Smooth muscle cell (in vitro differentiated cells): ENCODE measurements at regions not wholly inside any gene's neighbourhood (a gene's known extent, or its start where the extent isn't known, plus 50 kb on each side); places are given as distances from the start of the nearest gene placed in this dataset.

Experiments used
- DNase-seq: peaks from one replicate; lab custom pipeline; 2025; ENCODE audit not compliant: unreplicated experiment; lab: John Stamatoyannopoulos, UW
- H2AFZ ChIP-seq: fragments of 200-600 bp; sonication (generic); 2 replicates; pipeline ENCODE4 v1.6.0; 2016; ENCODE audit warnings: antibody characterized with exemption, low read depth, mild to moderate bottlenecking
- H3F3A ChIP-seq: fragments of 200-600 bp; sonication (generic); 2 replicates; pipeline ENCODE4 v1.6.0; 2017; ENCODE audit warnings: antibody characterized with exemption, low read depth
- H3K27ac ChIP-seq: fragments of 200-600 bp; sonication (generic); 2 replicates; pipeline ENCODE4 v1.5.1; 2016; ENCODE audit warnings: low read depth, mild to moderate bottlenecking
- H3K27me3 ChIP-seq: fragments of 200-600 bp; sonication (generic); 2 replicates; pipeline ENCODE4 v1.6.1; 2016; ENCODE audit warnings: low read depth, mild to moderate bottlenecking
- H3K36me3 ChIP-seq: fragments of 200-600 bp; sonication (generic); 2 replicates; pipeline ENCODE4 v1.5.1; 2016; ENCODE audit warnings: low read depth
- H3K4me1 ChIP-seq: fragments of 200-600 bp; sonication (generic); 2 replicates; pipeline ENCODE4 v1.5.1; 2016; ENCODE audit warnings: low read depth
- H3K4me2 ChIP-seq: fragments of 200-600 bp; sonication (generic); 2 replicates; pipeline ENCODE4 v1.6.0; 2016; ENCODE audit warnings: mild to moderate bottlenecking
- H3K4me3 ChIP-seq: fragments of 200-600 bp; sonication (generic); 2 replicates; pipeline ENCODE4 v1.5.1; 2016; ENCODE audit warnings: mild to moderate bottlenecking
- H3K79me2 ChIP-seq: fragments of 200-600 bp; sonication (generic); 2 replicates; pipeline ENCODE4 v1.6.0; 2016; ENCODE audit warnings: low read depth, mild to moderate bottlenecking
- H3K9ac ChIP-seq: fragments of 200-600 bp; sonication (generic); 2 replicates; pipeline ENCODE4 v1.6.0; 2016; ENCODE audit warnings: low read depth
- H3K9me3 ChIP-seq: fragments of 200-600 bp; sonication (generic); replicated peaks from 2 replicates; pipeline ENCODE4 v1.5.1; 2016; ENCODE audit warnings: low read depth
- H4K20me1 ChIP-seq: fragments of 200-600 bp; sonication (generic); 2 replicates; pipeline ENCODE4 v1.6.0; 2016; ENCODE audit warnings: low read depth
- CTCF ChIP-seq: fragments of 200-600 bp; sonication (generic); IDR thresholded peaks from 2 replicates; pipeline ENCODE4 v1.5.1; 2017; ENCODE audit warnings: borderline replicate concordance, mild to moderate bottlenecking, antibody characterized with exemption; ENCODE audit not compliant: insufficient read depth, poor library complexity, severe bottlenecking
- WGBS: methylation state at CpG from one replicate; pipeline ENCODE4 v1.1.7; 2016; ENCODE audit warnings: low lambda C conversion rate; 5-methylcytosine and 5-hydroxymethylcytosine counted together

GRCh38 chr7:23944131-23944530 lies 234.1 kb downstream of the STK31 start:
- TF ChIP-seq CTCF: no peak
- H3K9me3 ChIP-seq: peaks cover 5% of the 10 kb centered on the region
- H3K79me2 ChIP-seq: no peaks in the 10 kb centered on the region
- H4K20me1 ChIP-seq: no peaks in the 10 kb centered on the region
- H3K27ac ChIP-seq: no peak overlapping the region
- H3K4me3 ChIP-seq: no peak overlapping the region
- no peaks in the 10 kb centered on the region for H3K4me1 ChIP-seq
- no peak overlapping the region for H3K4me2 ChIP-seq
- 94% methylated on average over 2 of the region's 2 CpGs for WGBS
- peaks cover 6% of the 10 kb centered on the region for H3K36me3 ChIP-seq
- H3F3A ChIP-seq: no peaks in the 10 kb centered on the region
- no peak overlapping the region for H3K9ac ChIP-seq
- no peak for DNase-seq
- H3K27me3 ChIP-seq: no peaks in the 10 kb centered on the region
- no peak overlapping the region for H2AFZ ChIP-seq

GRCh38 chr7:23945472-23945871 lies 235.5 kb downstream of the STK31 start:
- Histone ChIP-seq H4K20me1 (no peaks in the 10 kb centered on the region), H2AFZ (no peak overlapping the region), H3K27me3 (no peaks in the 10 kb centered on the region), H3K4me2 (no peak overlapping the region), H3K4me1 (no peaks in the 10 kb centered on the region), H3K27ac (no peak overlapping the region), H3K4me3 (no peak overlapping the region), H3K9me3 (peaks cover 5% of the 10 kb centered on the region), H3K36me3 (peaks cover 6% of the 10 kb centered on the region), H3F3A (no peaks in the 10 kb centered on the region), H3K79me2 (no peaks in the 10 kb centered on the region), H3K9ac (no peak overlapping the region)
- no peak for TF ChIP-seq CTCF
- no peak for DNase-seq

GRCh38 chr7:23955145-23955544 lies 245.1 kb downstream of the STK31 start:
- Histone ChIP-seq H3K27ac (no peak overlapping the region), H3K4me2 (no peak overlapping the region), H3F3A (no peaks in the 10 kb centered on the region), H3K79me2 (no peaks in the 10 kb centered on the region), H3K36me3 (no peaks in the 10 kb centered on the region), H4K20me1 (no peaks in the 10 kb centered on the region), H2AFZ (no peak overlapping the region), H3K9me3 (no peaks in the 10 kb centered on the region), H3K27me3 (no peaks in the 10 kb centered on the region), H3K9ac (no peak overlapping the region), H3K4me1 (peaks cover 16% of the 10 kb centered on the region), H3K4me3 (no peak overlapping the region)
- no peak for DNase-seq
- TF ChIP-seq CTCF: no peak

- no peaks in the 10 kb centered on the region for H4K20me1 ChIP-seq
- peaks cover 16% of the 10 kb centered on the region for H3K4me1 ChIP-seq
- H3K9me3 ChIP-seq: no peaks in the 10 kb centered on the region
- H3K36me3 ChIP-seq: no peaks in the 10 kb centered on the region
- no peak overlapping the region for H2AFZ ChIP-seq
- H3K4me2 ChIP-seq: no peak overlapping the region
- H3K9ac ChIP-seq: no peak overlapping the region
- no peaks in the 10 kb centered on the region for H3F3A ChIP-seq
- no peak for DNase-seq
- H3K4me3 ChIP-seq: no peak overlapping the region
- H3K27ac ChIP-seq: no peak overlapping the region
- H3K27me3 ChIP-seq: no peaks in the 10 kb centered on the region
- no peaks in the 10 kb centered on the region for H3K79me2 ChIP-seq
- 93% methylated on average over 4 of the region's 4 CpGs for WGBS
- TF ChIP-seq CTCF: no peak
These were observed 245.7 kb downstream of the STK31 start for GRCh38 chr7:23955600-23956149.
